ENCODE measurements at regions not wholly inside any gene's neighbourhood (a gene's known extent, or its start where the extent isn't known, plus 50 kb on each side); places are given as distances from the start of the nearest gene placed in this dataset.
"Not testable (repeated sequence)": the region's sequence is repeated elsewhere in the genome, so short reads cannot be mapped to it uniquely, and the experiment has no call there.

DNA sequence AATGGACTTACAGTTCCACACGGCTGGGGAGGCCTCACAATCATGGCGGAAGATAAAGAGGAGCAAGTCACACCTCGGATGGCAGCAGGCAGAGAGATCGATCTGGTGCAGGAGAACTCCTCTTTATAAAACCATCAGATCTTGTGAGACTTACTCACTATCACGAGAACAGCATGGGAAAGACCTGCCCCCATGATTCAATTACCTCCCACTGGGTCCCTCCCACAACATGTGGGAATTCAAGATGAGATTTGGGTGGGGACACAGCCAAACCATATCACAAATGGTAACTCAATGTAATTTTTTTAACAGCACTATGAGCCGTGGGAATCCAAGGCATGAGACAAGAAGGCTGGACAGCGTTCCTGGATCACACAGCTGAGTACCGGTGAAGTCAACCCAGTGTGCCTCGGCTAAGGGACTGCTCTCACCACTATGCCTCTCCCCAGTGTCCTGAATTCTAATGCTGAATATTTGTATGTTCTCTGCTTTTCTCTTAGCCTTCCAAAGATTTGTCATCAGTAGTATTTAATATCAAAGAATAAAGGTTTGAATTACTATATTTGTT lies 84.3 kb downstream of the IRS2 start:
- not testable (repeated sequence) for DNase-seq (ENCODE audit: low read depth in 3 of 3)

DNA sequence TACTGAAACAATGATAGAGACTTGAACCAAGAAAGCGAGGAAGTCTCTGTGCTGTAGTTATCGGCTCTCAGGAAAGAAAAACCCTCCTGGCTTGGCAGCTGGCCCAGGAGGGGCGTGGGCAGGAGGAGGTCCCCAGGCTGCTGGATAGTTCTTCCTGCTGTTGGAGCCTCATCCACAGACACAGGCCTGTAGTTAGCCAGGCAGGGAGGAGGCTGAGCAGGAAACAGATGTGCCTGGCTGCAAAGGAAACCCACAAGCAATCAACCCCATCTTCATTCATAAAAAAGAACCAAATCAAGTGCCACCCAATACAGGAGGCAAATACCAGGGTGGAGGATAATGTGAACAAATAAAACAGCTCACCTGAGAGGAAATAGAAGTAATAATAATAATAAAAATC lies 86.2 kb downstream of the IRS2 start:
- no peak for DNase-seq (ENCODE audit: low read depth in 3 of 3)

DNA sequence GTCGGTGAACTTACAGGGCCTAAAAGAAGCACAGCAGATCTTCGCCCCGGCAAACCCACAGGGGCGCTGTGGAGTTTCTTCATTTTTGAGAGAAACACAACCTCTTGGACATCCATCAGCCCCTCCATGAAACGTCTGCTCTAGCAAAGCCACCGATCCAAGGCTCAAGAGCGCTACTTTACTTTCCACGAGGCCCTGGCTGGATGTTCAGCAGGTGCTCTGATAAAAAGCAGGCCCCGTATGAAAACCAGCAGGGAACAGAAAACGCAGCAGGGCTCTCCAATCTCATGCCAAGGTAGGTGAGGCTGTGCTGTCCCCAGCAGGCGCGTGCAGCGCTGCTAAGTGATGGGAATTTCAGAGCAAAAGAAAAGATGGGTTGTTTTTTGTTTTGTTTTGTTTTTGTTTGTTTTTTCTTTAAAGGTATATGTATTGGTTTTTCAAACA lies 86.7 kb downstream of the IRS2 start:
- DNase-seq (ENCODE audit: low read depth in 3 of 3) = no peak

GRCh38 chr13:109698779-109699178 lies 87.6 kb downstream of the IRS2 start:
- no peak for DNase-seq (ENCODE audit: low read depth in 3 of 3)

DNA sequence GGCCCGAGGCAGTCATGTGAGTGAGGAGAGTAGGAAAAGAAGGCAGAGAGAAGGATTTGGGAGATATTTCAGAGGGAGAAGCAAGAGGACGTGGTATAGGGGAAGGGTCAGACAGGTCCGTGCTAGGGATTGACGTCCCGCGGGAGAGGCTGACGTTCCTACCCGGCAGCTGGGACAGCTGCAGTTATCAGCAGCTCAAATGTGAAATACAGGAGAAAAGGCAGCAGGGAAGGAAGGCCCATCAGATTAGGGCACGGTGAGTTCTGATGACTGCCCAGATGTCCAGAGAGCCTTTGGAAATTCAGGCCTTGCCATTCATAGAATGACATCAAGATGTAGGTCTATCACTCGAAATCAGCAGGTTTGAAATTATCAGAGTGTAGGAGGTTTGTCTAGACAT lies 88.4 kb downstream of the IRS2 start:
- no peak for DNase-seq (ENCODE audit: low read depth in 3 of 3)

GRCh38 chr13:109695402-109696190 lies 90.8 kb downstream of the IRS2 start:
- no peak for DNase-seq (ENCODE audit: low read depth in 3 of 3)

DNA sequence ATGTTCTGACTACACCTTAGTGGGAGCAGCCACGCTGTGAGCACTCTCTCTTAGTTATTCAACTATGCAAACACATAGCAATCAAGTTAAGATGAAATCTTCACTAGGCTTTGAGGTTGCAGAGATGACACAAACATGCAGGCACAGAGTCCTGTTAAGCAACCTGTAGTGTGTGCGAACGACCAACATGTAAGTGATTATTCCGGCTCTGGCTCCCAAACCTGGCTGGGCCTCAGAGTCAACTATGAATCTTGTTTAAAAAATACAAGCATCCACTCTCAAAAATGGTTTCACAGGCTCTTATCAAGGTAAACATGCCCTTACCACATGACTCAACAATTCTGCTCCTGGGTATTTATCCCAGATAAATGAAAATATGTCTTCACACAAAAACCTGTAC lies 91.4 kb downstream of the IRS2 start:
- no peak for DNase-seq (ENCODE audit: low read depth in 3 of 3)

- DNase-seq (ENCODE audit: low read depth in 3 of 3) = no peak
These were observed 93.2 kb downstream of the IRS2 start for GRCh38 chr13:109693213-109693612.

GRCh38 chr13:109691689-109692088 lies 94.7 kb downstream of the IRS2 start:
- no peak for DNase-seq (ENCODE audit: low read depth in 3 of 3)

DNA sequence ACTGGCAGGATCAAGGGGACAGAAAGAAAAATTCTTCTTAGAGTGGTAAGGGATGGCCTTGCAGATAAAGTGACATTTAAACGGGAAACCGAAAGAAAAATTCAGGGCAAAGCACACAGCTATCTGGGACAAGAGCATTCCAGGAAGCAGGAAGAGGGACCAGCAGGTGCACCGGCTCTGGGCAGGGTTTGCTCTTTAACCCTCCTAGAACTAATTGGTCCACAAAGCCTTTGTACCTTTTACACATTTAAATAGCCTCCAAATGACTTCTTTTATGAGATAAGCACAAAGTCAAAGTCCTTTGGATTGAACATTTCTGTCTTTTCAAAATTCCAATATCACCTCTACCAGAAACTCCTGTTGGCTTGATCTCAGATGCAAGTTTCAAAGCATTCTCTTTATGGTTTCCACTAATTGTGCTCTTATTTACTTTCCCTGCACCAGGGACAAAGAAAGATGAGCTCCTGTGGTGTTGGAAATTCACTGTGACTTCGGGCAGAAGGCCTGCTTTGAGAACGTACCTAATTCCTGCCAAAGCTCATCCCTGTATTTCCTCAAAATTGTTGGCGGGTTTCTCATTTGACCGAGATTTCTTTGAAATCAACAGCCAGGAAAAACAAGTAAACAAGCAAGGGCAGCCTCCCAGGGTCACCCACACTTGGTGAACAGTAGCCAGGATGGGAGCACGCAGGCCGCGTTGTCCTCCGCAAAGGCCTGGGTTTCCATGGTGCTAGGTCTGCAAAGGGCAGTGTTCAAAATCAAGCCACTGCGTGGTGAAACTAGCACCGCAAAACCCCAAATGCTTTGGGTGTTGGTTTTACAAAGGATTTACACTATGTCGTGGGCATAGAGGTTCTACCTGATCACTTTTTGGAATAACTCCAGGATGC lies 98.6 kb downstream of the IRS2 start:
- no peak for DNase-seq (ENCODE audit: low read depth in 3 of 3)

DNA sequence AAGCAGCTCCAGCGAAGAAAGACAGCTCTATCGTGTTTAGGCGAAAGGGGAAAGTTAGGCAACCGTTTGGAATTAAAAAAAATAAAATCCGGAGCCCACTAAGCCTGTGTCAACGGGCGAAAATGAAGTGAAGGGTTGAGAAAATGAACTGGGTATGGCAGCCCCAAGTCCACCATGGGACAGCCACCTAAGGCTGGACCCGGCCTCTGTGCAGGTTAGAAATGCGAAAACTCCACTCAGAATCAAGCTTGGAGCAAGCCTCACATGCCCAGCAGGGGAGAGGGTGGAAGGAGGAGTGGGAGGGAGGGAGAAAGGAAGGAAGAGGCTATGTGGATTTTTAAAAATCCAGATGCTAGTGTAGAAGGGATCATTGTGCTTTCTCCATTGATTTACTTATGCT lies 101.2 kb downstream of the IRS2 start:
- DNase-seq (ENCODE audit: low read depth in 3 of 3) = no peak

- no peak for DNase-seq (ENCODE audit: low read depth in 3 of 3)
These were observed 101.6 kb downstream of the IRS2 start for GRCh38 chr13:109684824-109685202.

DNA sequence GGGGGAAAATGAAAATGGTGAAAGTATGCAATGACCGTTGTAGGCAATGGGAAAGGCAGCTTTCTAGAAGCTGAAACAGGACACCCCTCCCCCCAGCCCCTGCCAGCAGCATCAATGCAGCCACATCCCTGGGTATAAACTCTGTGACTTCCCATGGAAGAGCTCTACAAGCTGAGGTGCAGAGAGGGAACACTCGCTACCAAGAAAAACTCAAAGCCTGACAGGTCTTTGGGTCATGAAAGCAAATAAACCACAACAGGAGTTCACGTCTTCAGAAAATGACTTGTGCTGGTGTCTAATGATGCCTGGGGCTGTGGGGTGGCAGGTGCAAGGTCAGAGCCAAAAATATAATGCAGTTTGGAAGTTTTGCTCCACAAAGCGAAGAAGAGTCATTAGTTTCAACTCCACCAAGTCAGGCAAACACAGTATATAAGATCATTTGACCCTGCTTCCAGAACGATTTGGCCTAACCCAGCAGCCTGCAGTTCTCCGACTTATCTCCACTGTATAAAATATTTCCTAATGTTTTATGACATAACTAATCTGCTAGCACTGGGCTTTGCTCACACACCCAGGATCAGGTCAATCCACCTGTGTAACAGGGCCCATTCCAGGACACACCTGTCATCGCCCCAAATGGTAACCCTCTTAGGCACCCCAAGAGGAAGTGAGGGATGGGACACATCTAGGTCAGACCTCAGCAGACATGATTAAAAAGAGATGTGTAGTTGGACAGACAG lies 102.1 kb downstream of the IRS2 start:
- DNase-seq (ENCODE audit: low read depth in 3 of 3) = no peak

- no peak for DNase-seq (ENCODE audit: low read depth in 3 of 3)
These were observed 103.7 kb downstream of the IRS2 start for GRCh38 chr13:109682534-109683244.

- no peak for DNase-seq (ENCODE audit: low read depth in 3 of 3)
These were observed 105.5 kb downstream of the IRS2 start for GRCh38 chr13:109680930-109681329.

DNA sequence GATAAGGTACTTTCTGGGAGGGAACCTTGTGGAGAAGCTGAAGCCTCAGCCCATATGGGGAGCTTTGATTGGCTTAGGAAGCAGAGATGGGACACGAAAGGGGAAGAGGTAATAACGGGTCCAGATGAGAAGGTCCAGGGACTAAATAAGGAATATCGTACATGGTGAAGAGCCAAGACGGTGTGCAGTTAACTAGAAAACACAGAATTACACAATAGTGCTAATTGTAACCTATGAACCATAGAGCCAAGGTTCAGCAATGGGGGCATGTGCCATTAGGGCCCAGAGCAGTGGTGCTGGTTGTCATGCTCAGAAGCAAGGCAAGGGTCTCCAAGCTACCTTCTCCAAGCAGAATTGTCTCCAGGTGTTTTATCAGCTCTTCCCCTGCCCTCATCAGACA lies 106.1 kb downstream of the IRS2 start:
- DNase-seq (ENCODE audit: low read depth in 3 of 3) = no peak

DNA sequence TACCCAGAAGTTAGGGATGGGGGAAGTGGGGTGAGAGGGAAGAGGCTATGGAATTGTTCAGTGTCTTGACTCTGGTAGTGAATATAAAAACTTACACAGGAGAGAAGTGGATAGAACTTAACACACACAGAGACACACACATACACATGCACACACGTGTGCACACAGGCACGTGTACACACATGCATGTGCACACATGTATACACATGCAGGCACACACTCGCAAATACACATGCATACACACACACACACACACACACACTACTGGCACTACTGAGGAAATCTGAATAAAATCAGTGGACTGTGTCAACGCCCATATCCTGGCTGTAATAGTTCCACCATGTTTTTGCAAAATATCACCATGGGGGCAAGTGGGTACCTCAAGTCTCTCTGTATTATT lies 107.9 kb downstream of the IRS2 start:
- DNase-seq (ENCODE audit: low read depth in 3 of 3) = no peak

DNA sequence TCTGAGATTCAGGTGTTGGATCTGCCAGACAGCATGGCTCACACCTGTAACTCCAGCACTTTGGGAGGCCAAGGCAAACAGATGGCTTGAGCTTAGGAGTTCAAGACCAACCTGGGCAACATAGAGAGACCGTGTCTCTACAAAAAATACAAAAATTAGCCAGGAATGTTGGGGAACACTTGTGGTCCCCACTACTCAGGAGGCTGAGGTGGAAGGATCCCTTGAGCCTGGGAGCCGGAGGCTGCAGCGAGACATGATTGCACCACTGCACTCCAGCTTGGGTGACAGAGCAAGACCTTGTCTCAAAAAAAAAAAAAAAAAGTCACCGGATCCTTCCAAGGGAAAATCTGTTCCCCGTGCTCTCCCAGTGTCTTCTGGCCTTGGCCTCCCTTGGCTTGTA lies 109.2 kb downstream of the IRS2 start:
- no peak for DNase-seq (ENCODE audit: low read depth in 3 of 3)

GRCh38 chr13:109673477-109673876 lies 112.9 kb downstream of the IRS2 start:
- DNase-seq (ENCODE audit: low read depth in 3 of 3) = no peak

GRCh38 chr13:109672545-109672944 lies 113.8 kb downstream of the IRS2 start:
- no peak for DNase-seq (ENCODE audit: low read depth in 3 of 3)

GRCh38 chr13:109671919-109672318 lies 114.5 kb downstream of the IRS2 start:
- no peak for DNase-seq (ENCODE audit: low read depth in 3 of 3)

Measured in stimulated activated CD4-positive, alpha-beta T cell treated with anti-CD3 and anti-CD28 coated beads, TNF-alpha, amount 100 ng/mL, for 48 hours (primary cell).